Ovary (tissue), 7 donors: ENCODE measurements at regions not wholly inside any gene's neighbourhood (a gene's known extent, or its start where the extent isn't known, plus 50 kb on each side); places are given as distances from the start of the nearest gene placed in this dataset.

Source experiments
- DNase-seq, 5 donors: peaks; one replicate each; pipeline ENCODE4 v3.0.0-alpha.2; 2019 to 2020
- H3K27ac ChIP-seq, 2 donors: fragments of 200-600 bp; one replicate each; pipeline versions ENCODE4 v1.5.1 to v1.8.0; 2019 to 2022
- H3K27me3 ChIP-seq: fragments of 200-600 bp; one replicate; pipeline ENCODE4 v1.8.0; 2022
- H3K36me3 ChIP-seq: fragments of 200-600 bp; sonication (generic); one replicate; pipeline ENCODE4 v1.5.1; 2019
- H3K4me1 ChIP-seq: one replicate; pipeline ENCODE4 v1.8.1; 2013; ENCODE audit warnings: mild to moderate bottlenecking, moderate library complexity; ENCODE audit not compliant: insufficient read depth
- H3K4me3 ChIP-seq: fragments of 200-600 bp; sonication (generic); one replicate; pipeline ENCODE4 v1.5.1; 2017
- H3K9me3 ChIP-seq, 2 donors: fragments of 200-600 bp in 1 of 2; sonication (generic) in 1 of 2; one replicate each; pipeline versions ENCODE4 v1.5.1 to v1.8.1; 2013 to 2019; ENCODE audit warnings: mild to moderate bottlenecking in 1 of 2, moderate library complexity in 1 of 2
- EP300 ChIP-seq: sonication (generic); formaldehyde crosslinking; IDR thresholded peaks from one replicate; pipeline ENCODE4 v1.6.1; 2017; ENCODE audit warnings: antibody characterized with exemption
- POLR2A ChIP-seq: fragments of 450-650 bp; IDR thresholded peaks from one replicate; pipeline ENCODE4 v1.6.1; 2017; ENCODE audit warnings: antibody characterized with exemption, mild to moderate bottlenecking, moderate library complexity
- WGBS, 3 donors: extraction: QIAGEN DNeasy Blood & Tissue Kit in 1 of 3; methylation state at CpG; one replicate each; pipeline versions ENCODE4 v1.1.5 to v1.1.7; 2013 to 2017; 5-methylcytosine and 5-hydroxymethylcytosine counted together
- intact Hi-C, 4 donors: fragments of 100-400 bp; cut with DNase I; formaldehyde crosslinking; loops; one replicate each; pipeline versions ENCODE4 v1.11.0 to v1.15.1; 2022 to 2023
- TF ChIP-seq, protein P1 (sequence below), 3 donors: fragments of 450-650 bp in 2 of 3; fragments of 200-600 bp in 1 of 3; IDR thresholded peaks; one replicate each; pipeline versions ENCODE4 v1.5.1 to v1.8.0; 2016 to 2022; ENCODE audit warnings: antibody characterized with exemption in 3 of 3, mild to moderate bottlenecking in 1 of 3
- donor health status: DM: no; HTN: no; CAD: no; lungs with moderate emphysema.
- donor health status: DM: no; HTN: no; CAD: no.
- donor health status: Bipolar disorder and iron deficiency.
- donor health status: DM: no; HTN: no; CAD: no.
- donor health status: DM: yes; HTN: yes; CAD: no.

DNA sequence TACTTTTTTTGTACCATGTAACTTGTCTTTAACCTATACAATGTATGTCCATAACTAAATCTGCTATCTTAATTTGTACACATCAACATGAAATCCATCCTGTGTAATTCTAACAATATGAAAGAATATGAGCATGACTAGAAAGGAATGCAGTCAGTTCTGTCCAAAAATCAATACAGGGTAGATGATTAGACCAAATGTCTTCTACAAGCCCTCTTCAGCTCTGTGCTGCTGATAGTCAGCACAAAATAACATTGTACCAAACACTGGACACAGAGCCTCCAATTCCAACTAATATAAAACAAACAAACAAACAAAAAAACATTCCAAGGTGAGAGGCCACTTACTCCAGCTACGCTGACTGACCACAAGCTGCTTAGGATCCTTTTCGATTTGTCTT lies 301.4 kb upstream of the IRAK1BP1 start:
- TF ChIP-seq EP300 (no peak), POLR2A (no peak)
- TF ChIP-seq, protein P1, sequence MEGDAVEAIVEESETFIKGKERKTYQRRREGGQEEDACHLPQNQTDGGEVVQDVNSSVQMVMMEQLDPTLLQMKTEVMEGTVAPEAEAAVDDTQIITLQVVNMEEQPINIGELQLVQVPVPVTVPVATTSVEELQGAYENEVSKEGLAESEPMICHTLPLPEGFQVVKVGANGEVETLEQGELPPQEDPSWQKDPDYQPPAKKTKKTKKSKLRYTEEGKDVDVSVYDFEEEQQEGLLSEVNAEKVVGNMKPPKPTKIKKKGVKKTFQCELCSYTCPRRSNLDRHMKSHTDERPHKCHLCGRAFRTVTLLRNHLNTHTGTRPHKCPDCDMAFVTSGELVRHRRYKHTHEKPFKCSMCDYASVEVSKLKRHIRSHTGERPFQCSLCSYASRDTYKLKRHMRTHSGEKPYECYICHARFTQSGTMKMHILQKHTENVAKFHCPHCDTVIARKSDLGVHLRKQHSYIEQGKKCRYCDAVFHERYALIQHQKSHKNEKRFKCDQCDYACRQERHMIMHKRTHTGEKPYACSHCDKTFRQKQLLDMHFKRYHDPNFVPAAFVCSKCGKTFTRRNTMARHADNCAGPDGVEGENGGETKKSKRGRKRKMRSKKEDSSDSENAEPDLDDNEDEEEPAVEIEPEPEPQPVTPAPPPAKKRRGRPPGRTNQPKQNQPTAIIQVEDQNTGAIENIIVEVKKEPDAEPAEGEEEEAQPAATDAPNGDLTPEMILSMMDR (IDR thresholded peaks at IDR 0.05): no peak
- 80 to 88% (median 87%) methylated on average over 2 of the region's 2 CpGs for WGBS, 3 donors

DNA sequence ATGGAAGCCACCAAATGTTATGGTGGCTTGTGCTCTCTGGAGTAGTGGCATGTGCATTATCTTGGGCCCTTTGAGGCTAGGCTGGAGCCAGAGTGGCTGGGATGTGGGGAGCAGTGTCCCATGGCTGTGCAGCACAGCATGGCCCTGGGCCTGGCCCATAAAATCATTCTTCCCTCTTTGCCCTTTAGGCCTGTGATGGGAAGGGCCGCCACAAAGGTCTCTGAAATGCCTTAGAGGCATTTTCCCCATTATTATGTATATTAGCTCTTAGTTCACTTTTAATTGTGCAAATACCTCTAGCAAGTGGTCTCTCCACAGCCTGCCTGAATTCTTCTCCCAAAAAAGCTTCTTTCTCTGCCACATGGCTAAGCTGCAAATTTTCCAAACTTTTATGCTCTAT lies 297.3 kb upstream of the IRAK1BP1 start:
- WGBS, 3 donors: 96 to 97% (median 97%) methylated on average over 1 of the region's 1 CpG

More for the DNA sequence above, 301.4 kb upstream of the IRAK1BP1 start:
- Histone ChIP-seq H3K36me3 (no peaks in the 10 kb centered on the region), H3K4me3 (no peak overlapping the region), H3K27ac (no peak overlapping the region), H3K9me3 (no peaks in the 10 kb centered on the region), H3K27me3 (no peaks in the 10 kb centered on the region), H3K4me1 (no peaks in the 10 kb centered on the region)
- no peak for DNase-seq
- intact Hi-C loops: no loop called here

DNA sequence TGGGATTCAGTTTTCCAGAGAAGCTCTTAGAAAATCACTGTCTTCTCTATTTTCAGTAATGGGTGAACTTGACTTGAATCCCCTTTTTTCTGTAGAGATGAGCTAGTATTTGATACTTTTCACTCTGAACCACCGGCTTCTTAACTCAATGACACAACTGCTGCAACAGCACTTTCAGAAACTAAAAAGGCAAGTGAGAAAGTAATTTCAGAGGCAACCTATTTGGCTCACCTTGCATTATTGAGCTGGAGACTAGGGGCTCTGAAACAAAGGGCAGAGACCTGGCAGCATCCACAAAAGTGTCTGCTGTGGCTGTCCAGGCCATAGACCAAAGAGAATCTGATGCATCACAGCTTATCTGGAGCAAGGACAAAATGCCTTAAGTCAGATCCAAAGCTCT lies 289.8 kb upstream of the IRAK1BP1 start:
- no peaks in the 10 kb centered on the region for H3K4me1 ChIP-seq
- intact Hi-C loops: no loop called here
- DNase-seq: no peak
- WGBS, 3 donors: 60 to 66% (median 62%) methylated on average over 1 of the region's 1 CpG
- H3K36me3 ChIP-seq: no peaks in the 10 kb centered on the region
- no peak for TF ChIP-seq EP300
- no peak for TF ChIP-seq POLR2A
- TF ChIP-seq, protein P1 (IDR thresholded peaks at IDR 0.05): no peak
- H3K4me3 ChIP-seq: no peak overlapping the region
- no peaks in the 10 kb centered on the region for H3K27me3 ChIP-seq
- H3K9me3 ChIP-seq: no peaks in the 10 kb centered on the region
- H3K27ac ChIP-seq: no peak overlapping the region

More for the DNA sequence above, 297.3 kb upstream of the IRAK1BP1 start:
- Histone ChIP-seq H3K9me3 (no peaks in the 10 kb centered on the region), H3K4me1 (no peaks in the 10 kb centered on the region), H3K27me3 (no peaks in the 10 kb centered on the region), H3K27ac (no peak overlapping the region), H3K36me3 (no peaks in the 10 kb centered on the region), H3K4me3 (no peak overlapping the region)
- DNase-seq: no peak
- intact Hi-C loops: no loop called here
- TF ChIP-seq EP300 (no peak), POLR2A (no peak)
- TF ChIP-seq, protein P1 (IDR thresholded peaks at IDR 0.05): no peak

DNA sequence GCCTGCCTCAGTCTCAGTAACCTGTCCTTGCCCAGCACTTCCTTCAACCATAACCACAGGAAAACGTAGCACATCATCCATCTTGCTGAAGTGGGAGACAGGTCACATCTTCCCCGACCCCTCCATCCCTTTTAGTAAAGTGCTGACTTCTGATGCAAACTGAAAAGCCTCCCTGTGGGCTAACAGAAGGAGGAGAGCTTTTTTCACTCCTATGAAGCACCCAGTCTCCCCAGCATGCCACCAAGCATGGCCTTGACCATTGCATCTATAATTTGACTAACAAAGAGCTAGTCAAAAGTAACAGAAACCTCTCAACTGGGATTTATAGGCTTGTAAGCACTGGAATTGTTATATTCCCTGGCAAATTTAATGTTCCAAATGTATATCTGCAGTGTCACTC lies 288.9 kb upstream of the IRAK1BP1 start:
- no peak overlapping the region for H3K4me3 ChIP-seq
- intact Hi-C loops: no loop called here
- WGBS, 3 donors: 53 to 60% (median 55%) methylated on average over 2 of the region's 2 CpGs
- no peaks in the 10 kb centered on the region for H3K9me3 ChIP-seq
- H3K27ac ChIP-seq: no peak overlapping the region
- no peaks in the 10 kb centered on the region for H3K36me3 ChIP-seq
- no peak for TF ChIP-seq POLR2A
- TF ChIP-seq EP300: no peak
- TF ChIP-seq, protein P1 (IDR thresholded peaks at IDR 0.05): no peak
- H3K4me1 ChIP-seq: no peaks in the 10 kb centered on the region
- H3K27me3 ChIP-seq: no peaks in the 10 kb centered on the region
- no peak for DNase-seq

DNA sequence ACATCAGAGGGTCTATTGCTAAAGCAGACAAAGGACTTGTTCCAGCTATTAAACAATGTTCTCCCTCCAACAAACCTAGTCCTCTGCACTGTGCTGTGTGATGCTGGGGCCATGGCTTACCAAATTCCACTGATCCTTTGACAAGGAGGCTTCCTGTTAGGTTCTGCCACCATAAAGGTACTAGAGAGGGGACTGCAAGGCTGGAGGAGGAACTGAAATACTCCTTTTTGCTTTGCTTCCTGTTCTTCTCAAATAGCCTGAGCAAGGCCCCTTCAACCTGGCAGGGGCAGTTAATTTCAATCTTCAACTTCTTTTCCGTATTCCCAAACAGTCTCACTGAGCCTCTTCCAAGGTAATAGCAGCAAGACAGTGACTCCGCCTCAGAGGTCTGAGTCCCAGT lies 286.4 kb upstream of the IRAK1BP1 start:
- 50 to 96% (median 67%) methylated on average over 2 of the region's 2 CpGs for WGBS, 3 donors
- no peaks in the 10 kb centered on the region for H3K4me1 ChIP-seq
- no peak overlapping the region for H3K4me3 ChIP-seq
- no peak overlapping the region for H3K27ac ChIP-seq
- TF ChIP-seq POLR2A: no peak
- intact Hi-C loops: no loop called here
- no peaks in the 10 kb centered on the region for H3K36me3 ChIP-seq
- no peaks in the 10 kb centered on the region for H3K9me3 ChIP-seq
- DNase-seq: no peak
- no peaks in the 10 kb centered on the region for H3K27me3 ChIP-seq
